Liver (tissue), 8 donors: ENCODE measurements at regions not wholly inside any gene's neighbourhood (a gene's known extent, or its start where the extent isn't known, plus 50 kb on each side); places are given as distances from the start of the nearest gene placed in this dataset.

ENCODE experiments used
- DNase-seq: peaks from one replicate; pipeline ENCODE4 v3.0.0-alpha.2; 2017; ENCODE audit warnings: low spot score
- H3K27ac ChIP-seq, 2 donors: one replicate each; pipeline ENCODE4 v1.7.0; 2013; ENCODE audit warnings: inconsistent platforms in 2 of 2, low read length in 2 of 2, control low read depth in 1 of 2, low read depth in 1 of 2, mild to moderate bottlenecking in 1 of 2
- H3K27me3 ChIP-seq, 4 donors: one replicate each; pipeline versions ENCODE4 v1.6.1 to v1.7.0; 2013; ENCODE audit warnings: low read length in 3 of 4, inconsistent platforms in 1 of 4, mild to moderate bottlenecking in 1 of 4, moderate library complexity in 1 of 4; ENCODE audit not compliant: control insufficient read depth in 4 of 4, insufficient read depth in 4 of 4
- H3K36me3 ChIP-seq, 4 donors: one replicate each; pipeline versions ENCODE4 v1.6.1 to v1.7.0; 2013; ENCODE audit warnings: low read length in 3 of 4, mild to moderate bottlenecking in 3 of 4, low read depth in 1 of 4, moderate library complexity in 1 of 4; ENCODE audit not compliant: control insufficient read depth in 4 of 4, insufficient read depth in 3 of 4
- H3K4me1 ChIP-seq, 4 donors: one replicate each; pipeline versions ENCODE4 v1.6.1 to v1.7.0; 2013; ENCODE audit warnings: low read length in 3 of 4, mild to moderate bottlenecking in 3 of 4, moderate library complexity in 1 of 4; ENCODE audit not compliant: control insufficient read depth in 4 of 4, insufficient read depth in 4 of 4
- H3K4me3 ChIP-seq, 3 donors: one replicate each; pipeline versions ENCODE4 v1.6.1 to v1.7.0; 2013; ENCODE audit warnings: low read length in 3 of 3, control low read depth in 1 of 3, low read depth in 1 of 3, mild to moderate bottlenecking in 1 of 3
- H3K9ac ChIP-seq, 2 donors: one replicate each; pipeline ENCODE4 v1.7.0; 2013; ENCODE audit warnings: low read length in 2 of 2, mild to moderate bottlenecking in 2 of 2, moderate library complexity in 2 of 2, control low read depth in 1 of 2, low read depth in 1 of 2
- H3K9me3 ChIP-seq, 4 donors: one replicate each; pipeline versions ENCODE4 v1.6.1 to v1.7.0; 2013; ENCODE audit warnings: low read length in 3 of 4; ENCODE audit not compliant: control insufficient read depth in 4 of 4
- CTCF ChIP-seq: fragments of 150-350 bp; IDR thresholded peaks from 2 replicates; pipeline ENCODE4 v1.5.1; 2017; ENCODE audit warnings: improper control_type of control experiment, low read depth, low read length; ENCODE audit not compliant: missing input control
- GABPA ChIP-seq, 2 donors: IDR thresholded peaks in 1 of 2; conservative IDR thresholded peaks in 1 of 2; 2 replicates each; pipeline ENCODE4 v1.6.1; 2016; ENCODE audit warnings: antibody characterized with exemption in 2 of 2, mild to moderate bottlenecking in 1 of 2, moderate library complexity in 1 of 2
- HNF4A ChIP-seq, 2 donors: conservative IDR thresholded peaks; 2 replicates each; pipeline ENCODE4 v1.6.1; 2016; ENCODE audit warnings: antibody characterized with exemption in 2 of 2, mild to moderate bottlenecking in 2 of 2
- HNF4G ChIP-seq: IDR thresholded peaks from 2 replicates; pipeline ENCODE4 v1.6.1; 2016; ENCODE audit warnings: antibody characterized with exemption
- MAX ChIP-seq: IDR thresholded peaks from 2 replicates; pipeline ENCODE4 v1.6.1; 2016; ENCODE audit warnings: antibody characterized with exemption
- NR2F2 ChIP-seq: IDR thresholded peaks from 2 replicates; pipeline ENCODE4 v1.6.1; 2016; ENCODE audit warnings: antibody characterized with exemption
- REST ChIP-seq: IDR thresholded peaks from 2 replicates; pipeline ENCODE4 v1.6.1; 2016; ENCODE audit warnings: antibody characterized with exemption, mild to moderate bottlenecking
- RXRA ChIP-seq, 2 donors: IDR thresholded peaks; 2 replicates each; pipeline ENCODE4 v1.6.1; 2017 to 2018; ENCODE audit warnings: antibody characterized with exemption in 2 of 2, mild to moderate bottlenecking in 1 of 2
- SP1 ChIP-seq: IDR thresholded peaks from 2 replicates; pipeline ENCODE4 v1.6.1; 2018; ENCODE audit warnings: antibody characterized with exemption, mild to moderate bottlenecking
- YY1 ChIP-seq: IDR thresholded peaks from 2 replicates; pipeline ENCODE4 v1.6.1; 2016; ENCODE audit warnings: antibody characterized with exemption, mild to moderate bottlenecking
- ZBTB33 ChIP-seq: IDR thresholded peaks from 2 replicates; pipeline ENCODE4 v1.6.1; 2016; ENCODE audit warnings: antibody characterized with exemption
- WGBS: extraction: QIAGEN DNeasy Blood & Tissue Kit; methylation state at CpG from one replicate; pipeline ENCODE4 v1.1.7; 2013; 5-methylcytosine and 5-hydroxymethylcytosine counted together
- donor health status: healthy.
- donor health status: healthy.
- donor health status: healthy.
- donor health status: healthy.
- donor health status: healthy.

GRCh38 chr1:218866507-218866906, 307.2 kb upstream of the LYPLAL1 start:
- no peak overlapping the region for H3K27ac ChIP-seq
- H3K36me3 ChIP-seq, result no peaks in the 10 kb centered on the region
- no peak for DNase-seq
- H3K27me3 ChIP-seq, result no peaks in the 10 kb centered on the region
- TF ChIP-seq YY1, result no peak
- WGBS, result 85% methylated on average over 1 of the region's 1 CpG
- peaks cover 0 to 11% (median 4%) of the 10 kb centered on the region in 4 donors for H3K4me1 ChIP-seq
- no peak overlapping the region for H3K4me3 ChIP-seq
- H3K9me3 ChIP-seq, result no peaks in the 10 kb centered on the region
- no peak overlapping the region for H3K9ac ChIP-seq

GRCh38 chr1:218867066-218867465, 306.6 kb upstream of the LYPLAL1 start:
- H3K4me3 ChIP-seq, result no peak overlapping the region
- H3K9me3 ChIP-seq, result no peaks in the 10 kb centered on the region
- no peak overlapping the region for H3K27ac ChIP-seq
- 50% methylated on average over 3 of the region's 3 CpGs for WGBS
- no peak overlapping the region for H3K9ac ChIP-seq
- TF ChIP-seq NR2F2 (no peak), HNF4G (no peak), ZBTB33 (no peak), REST (no peak), MAX (no peak), GABPA (IDR thresholded peaks at IDR 0.05 in 1 of 2, conservative IDR thresholded peaks at IDR 0.05 in 1 of 2) (no peak), HNF4A (conservative IDR thresholded peaks at IDR 0.05) (no peak), RXRA (IDR thresholded peaks at IDR 0.05) (no peak), CTCF (no peak), SP1 (no peak)
- H3K4me1 ChIP-seq, result peaks cover 0 to 11% (median 4%) of the 10 kb centered on the region in 4 donors
- no peaks in the 10 kb centered on the region for H3K27me3 ChIP-seq
- no peak for DNase-seq
- H3K36me3 ChIP-seq, result no peaks in the 10 kb centered on the region
